DOHH2 (cell line): ENCODE measurements at regions not wholly inside any gene's neighbourhood (a gene's known extent, or its start where the extent isn't known, plus 50 kb on each side); places are given as distances from the start of the nearest gene placed in this dataset.
"Not testable (repeated sequence)": the region's sequence is repeated elsewhere in the genome, so short reads cannot be mapped to it uniquely, and the experiment has no call there.

Experiments used
- CTCF ChIP-seq: fragments of 200-600 bp; sonication (generic); IDR thresholded peaks from one replicate; pipeline ENCODE4 v1.5.1; 2014; ENCODE audit warnings: antibody characterized with exemption, mild to moderate bottlenecking, low read depth, low read length; ENCODE audit not compliant: poor library complexity, severe bottlenecking
- EZH2phosphoT487 ChIP-seq: fragments of 200-600 bp; sonication (generic); IDR thresholded peaks from 2 replicates; pipeline ENCODE4 v1.6.1; 2017; ENCODE audit warnings: borderline replicate concordance, mild to moderate bottlenecking, antibody characterized with exemption, low read length, moderate library complexity, mixed read lengths

- not testable (repeated sequence) for TF ChIP-seq CTCF, EZH2phosphoT487
These were observed 200.1 kb downstream of the POTEG start for GRCh38 chr14:19234059-19234458.
